Stimulated activated CD8-positive, alpha-beta memory T cell treated with anti-CD3 and anti-CD28 coated beads, Interleukin-12 subunit alpha, Interleukin-12 subunit beta, amount 100 ng/mL, for 24 hours (primary cell): ENCODE measurements at regions not wholly inside any gene's neighbourhood (a gene's known extent, or its start where the extent isn't known, plus 50 kb on each side); places are given as distances from the start of the nearest gene placed in this dataset.
"Not testable (repeated sequence)": the region's sequence is repeated elsewhere in the genome, so short reads cannot be mapped to it uniquely, and the experiment has no call there.

ENCODE experiments used
- DNase-seq: peaks from one replicate; pipeline ENCODE4 v3.0.0-alpha.2; 2020; ENCODE audit errors: extremely low read depth

- no peak for DNase-seq
These were observed 199.1 kb upstream of the ARL4C start for GRCh38 chr2:234695981-234696380.

- DNase-seq = no peak
These were observed 197.5 kb upstream of the ARL4C start for GRCh38 chr2:234694244-234695013.

- DNase-seq = not testable (repeated sequence)
These were observed 196.9 kb upstream of the ARL4C start for GRCh38 chr2:234693681-234694190.

GRCh38 chr2:234693191-234693590 lies 196.3 kb upstream of the ARL4C start:
- DNase-seq = not testable (repeated sequence)

GRCh38 chr2:234691968-234692955 lies 195.4 kb upstream of the ARL4C start:
- DNase-seq = no peak

GRCh38 chr2:234691214-234691575 lies 194.3 kb upstream of the ARL4C start:
- no peak for DNase-seq

- DNase-seq = no peak
These were observed 193.8 kb upstream of the ARL4C start for GRCh38 chr2:234690569-234691213.

GRCh38 chr2:234689911-234690379 lies 193.1 kb upstream of the ARL4C start:
- no peak for DNase-seq

GRCh38 chr2:234687718-234688475 lies 191.0 kb upstream of the ARL4C start:
- no peak for DNase-seq

- no peak for DNase-seq
These were observed 189.4 kb upstream of the ARL4C start for GRCh38 chr2:234686088-234686890.

GRCh38 chr2:234684466-234684865 lies 187.6 kb upstream of the ARL4C start:
- DNase-seq = no peak

GRCh38 chr2:234683950-234684349 lies 187.1 kb upstream of the ARL4C start:
- no peak for DNase-seq

- no peak for DNase-seq
These were observed 185.8 kb upstream of the ARL4C start for GRCh38 chr2:234682492-234683228.

GRCh38 chr2:234680688-234681619 lies 184.1 kb upstream of the ARL4C start:
- DNase-seq = no peak

- DNase-seq = no peak
These were observed 183.1 kb upstream of the ARL4C start for GRCh38 chr2:234679741-234680687.

GRCh38 chr2:234679301-234679740 lies 182.4 kb upstream of the ARL4C start:
- no peak for DNase-seq

- DNase-seq = no peak
These were observed 181.8 kb upstream of the ARL4C start for GRCh38 chr2:234678711-234679110.
